HG03460 (cell line): ENCODE measurements at regions not wholly inside any gene's neighbourhood (a gene's known extent, or its start where the extent isn't known, plus 50 kb on each side); places are given as distances from the start of the nearest gene placed in this dataset.

Experiments
- ATAC-seq: cut with Tn5 transposase; IDR thresholded peaks from one replicate; pipeline ENCODE4 v1.9.1; 2021; ENCODE audit not compliant: unreplicated experiment

- ATAC-seq = no peak
Observed at GRCh38 chr11:113634940-113635575, 71.0 kb downstream of the TMPRSS5 start.

- ATAC-seq = no peak
Observed at GRCh38 chr11:113632981-113633380, 73.1 kb downstream of the TMPRSS5 start.

GRCh38 chr11:113629562-113629961 is 76.5 kb downstream of the TMPRSS5 start:
- no peak for ATAC-seq

- ATAC-seq = no peak
Observed at GRCh38 chr11:113628912-113629311, 77.2 kb downstream of the TMPRSS5 start.

- no peak for ATAC-seq
Observed at GRCh38 chr11:113627946-113628345, 78.2 kb downstream of the TMPRSS5 start.

GRCh38 chr11:113627297-113627696 is 78.8 kb downstream of the TMPRSS5 start:
- no peak for ATAC-seq

- no peak for ATAC-seq
Observed at GRCh38 chr11:113626736-113627135, 79.4 kb downstream of the TMPRSS5 start.

- ATAC-seq = no peak
Observed at GRCh38 chr11:113623114-113623513, 83.0 kb downstream of the TMPRSS5 start.

- ATAC-seq = no peak
Observed at GRCh38 chr11:113618360-113618759, 87.7 kb downstream of the TMPRSS5 start.

- no peak for ATAC-seq
Observed at GRCh38 chr11:113615773-113616172, 90.3 kb downstream of the TMPRSS5 start.

GRCh38 chr11:113615098-113615497 is 91.0 kb downstream of the TMPRSS5 start:
- no peak for ATAC-seq

- no peak for ATAC-seq
Observed at GRCh38 chr11:113614097-113614496, 92.0 kb downstream of the TMPRSS5 start.

GRCh38 chr11:113613619-113614018 is 92.5 kb downstream of the TMPRSS5 start:
- no peak for ATAC-seq

GRCh38 chr11:113604186-113604585 is 101.9 kb downstream of the TMPRSS5 start:
- ATAC-seq = no peak

GRCh38 chr11:113603277-113604059 is 102.6 kb downstream of the TMPRSS5 start:
- ATAC-seq = no peak

- ATAC-seq = no peak
Observed at GRCh38 chr11:113602483-113602882, 103.6 kb downstream of the TMPRSS5 start.

- no peak for ATAC-seq
Observed at GRCh38 chr11:113596658-113597057, 109.5 kb downstream of the TMPRSS5 start.

GRCh38 chr11:113595810-113596594 is 110.1 kb downstream of the TMPRSS5 start:
- no peak for ATAC-seq

- peak; percentile 96 for ATAC-seq
Observed at GRCh38 chr11:113593698-113594308, 112.3 kb downstream of the TMPRSS5 start.

- no peak for ATAC-seq
Observed at GRCh38 chr11:113591117-113591516, 115.0 kb downstream of the TMPRSS5 start.

GRCh38 chr11:113587308-113587739 is 112.1 kb upstream of the DRD2 start:
- peak; percentile 92 for ATAC-seq
